GM19372 (cell line): ENCODE measurements at regions not wholly inside any gene's neighbourhood (a gene's known extent, or its start where the extent isn't known, plus 50 kb on each side); places are given as distances from the start of the nearest gene placed in this dataset.
"Not testable (repeated sequence)": the region's sequence is repeated elsewhere in the genome, so short reads cannot be mapped to it uniquely, and the experiment has no call there.

Source experiments
- ATAC-seq: cut with Tn5 transposase; IDR thresholded peaks from one replicate; pipeline ENCODE4 v1.9.1; 2021; ENCODE audit warnings: mild to moderate bottlenecking, low read depth, moderate library complexity; ENCODE audit not compliant: unreplicated experiment

DNA sequence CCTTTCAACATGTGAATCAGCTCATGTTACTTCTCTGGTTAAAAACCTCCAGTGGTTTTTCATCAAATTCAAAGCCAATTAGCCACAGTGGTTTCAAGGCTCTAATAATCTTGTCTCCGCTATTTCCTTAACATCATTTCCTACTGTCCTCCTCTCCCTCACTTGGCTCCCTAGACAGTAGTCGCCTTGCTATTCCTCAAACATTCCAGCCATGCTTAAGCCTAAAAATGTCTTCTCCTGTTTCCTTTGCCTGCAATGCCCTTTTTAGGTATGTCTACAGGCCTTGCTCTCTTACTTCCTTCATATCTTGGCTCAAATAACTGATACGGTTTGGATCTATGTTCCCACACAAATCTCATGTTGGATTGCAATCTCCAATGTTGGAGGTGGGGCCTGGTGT, 779.4 kb upstream of the LRRN3 start:
- no peak for ATAC-seq

DNA sequence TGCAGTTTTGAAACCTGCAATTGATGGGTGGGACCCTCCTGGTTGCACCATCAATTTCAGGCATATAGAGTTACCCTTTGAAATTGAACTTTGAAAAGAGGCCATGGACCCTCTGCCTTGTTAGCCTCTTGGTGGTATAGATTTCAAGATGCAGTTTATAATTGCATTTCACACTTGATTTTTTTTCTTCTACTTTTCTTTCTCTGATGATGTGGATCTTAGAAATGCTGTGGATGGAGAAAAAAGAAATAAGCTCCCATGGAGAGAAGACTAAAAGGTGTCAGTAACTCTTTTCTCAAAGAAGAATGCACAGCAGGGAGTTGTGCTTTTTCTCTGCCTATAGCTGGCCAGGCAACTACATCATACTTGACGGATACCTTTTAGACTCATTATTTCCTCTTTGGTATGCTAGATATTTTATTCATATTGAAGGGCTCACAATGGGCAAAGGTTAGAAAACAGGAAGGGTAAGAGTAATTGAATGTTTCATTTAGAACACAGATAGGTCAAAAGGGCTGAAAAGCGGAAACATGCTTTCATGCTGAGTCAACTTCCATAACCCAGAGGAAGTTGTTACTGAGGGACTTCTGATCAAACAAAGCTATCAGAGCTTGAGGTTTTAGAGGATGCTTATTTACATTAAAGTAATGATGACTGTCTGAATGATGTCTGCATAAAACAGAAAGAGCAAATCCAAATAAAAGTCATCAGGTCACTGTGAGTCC, 773.2 kb upstream of the LRRN3 start:
- no peak for ATAC-seq

DNA sequence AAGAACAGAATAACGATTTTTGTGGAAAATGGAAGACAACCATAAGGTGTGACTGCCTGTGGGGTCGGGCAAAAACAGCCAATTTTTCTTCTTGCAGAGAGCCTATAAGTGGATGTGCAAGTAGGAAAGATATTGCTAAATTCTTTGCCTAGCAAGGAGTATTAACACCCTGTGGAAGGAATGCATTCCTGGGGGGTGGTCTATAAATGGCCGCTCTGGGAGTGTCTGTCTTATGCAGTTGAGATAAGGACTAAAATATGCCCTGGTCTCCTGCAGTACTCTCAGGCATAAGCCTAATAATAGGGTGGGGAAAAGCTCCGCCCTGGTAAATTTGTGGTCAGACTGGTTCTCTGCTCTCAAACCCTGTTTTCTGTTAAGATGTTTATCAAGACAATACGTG, 770.6 kb upstream of the LRRN3 start:
- not testable (repeated sequence) for ATAC-seq

DNA sequence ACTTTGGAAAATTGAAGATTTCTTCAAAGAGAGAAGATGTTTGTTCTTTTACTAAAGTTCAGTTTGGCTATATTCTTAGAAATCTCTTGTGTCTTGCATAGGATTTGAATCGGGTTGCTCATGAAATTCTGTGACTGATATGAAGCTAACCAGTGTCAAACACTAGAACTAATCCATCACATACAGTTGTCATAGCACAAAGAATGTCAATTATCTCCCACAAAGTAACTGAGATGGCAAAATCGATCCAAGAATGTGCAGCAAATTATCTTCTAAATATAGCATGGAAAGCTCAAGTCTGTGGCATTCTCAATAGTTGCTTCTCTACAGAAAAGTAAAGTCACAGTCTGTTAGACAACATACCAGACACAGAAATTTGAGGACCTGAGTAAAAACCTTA, 768.1 kb upstream of the LRRN3 start:
- no peak for ATAC-seq

DNA sequence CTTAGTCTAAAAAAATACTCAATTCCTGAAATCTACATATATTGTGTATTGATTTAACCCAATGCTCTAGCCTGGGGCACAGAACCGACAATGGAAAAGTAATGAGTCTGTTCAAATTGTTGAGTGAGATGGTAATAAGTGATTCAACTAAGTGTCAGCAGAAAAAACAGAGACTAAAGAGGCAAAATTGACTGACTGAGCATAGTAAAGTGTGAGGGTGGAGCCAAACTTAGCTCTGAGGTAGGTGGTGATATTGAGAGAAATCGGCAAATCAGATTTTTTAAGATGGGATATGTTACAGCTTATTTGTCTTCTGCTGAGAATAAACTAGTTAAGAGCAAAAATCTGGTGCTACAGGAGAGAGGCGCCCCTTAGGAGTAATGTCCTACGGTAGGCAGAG, 764.0 kb upstream of the LRRN3 start:
- ATAC-seq: no peak

DNA sequence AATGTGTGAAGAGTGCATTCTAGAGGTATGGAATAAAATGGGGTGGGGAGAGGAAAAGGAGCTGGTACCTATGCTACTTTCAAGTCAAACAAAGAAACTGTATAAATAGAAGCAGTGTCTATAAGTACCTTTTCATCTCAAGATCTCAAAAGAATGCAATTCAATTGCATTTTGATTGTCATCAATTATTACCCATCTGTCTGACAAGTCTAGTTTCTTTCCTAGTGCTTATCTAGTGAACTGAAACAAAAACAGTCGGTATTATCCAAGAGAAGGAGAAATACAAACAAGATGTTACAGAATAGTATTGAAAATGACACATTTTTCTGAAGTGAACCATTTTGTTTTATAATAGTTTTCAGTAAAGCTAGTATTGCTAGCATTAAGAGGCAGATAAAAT, 754.5 kb upstream of the LRRN3 start:
- no peak for ATAC-seq

DNA sequence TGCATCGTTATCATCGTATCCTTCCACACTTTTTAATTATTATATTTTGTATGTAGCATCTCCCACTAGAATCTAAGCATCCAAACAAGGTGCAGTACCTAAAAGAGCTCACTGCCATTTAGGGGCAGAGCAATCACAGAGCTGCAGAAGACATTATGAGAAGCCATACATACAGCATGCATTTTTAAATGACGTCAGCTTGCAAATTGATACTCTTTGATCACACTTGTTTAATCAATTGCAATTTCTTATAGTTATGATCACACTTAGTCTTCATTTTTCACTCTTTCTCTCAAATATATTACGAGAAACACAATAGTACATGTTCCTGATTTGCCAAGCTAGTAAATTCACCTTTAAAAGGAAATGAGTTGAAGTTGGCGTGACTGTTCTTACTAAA, 753.3 kb upstream of the LRRN3 start:
- ATAC-seq: no peak

DNA sequence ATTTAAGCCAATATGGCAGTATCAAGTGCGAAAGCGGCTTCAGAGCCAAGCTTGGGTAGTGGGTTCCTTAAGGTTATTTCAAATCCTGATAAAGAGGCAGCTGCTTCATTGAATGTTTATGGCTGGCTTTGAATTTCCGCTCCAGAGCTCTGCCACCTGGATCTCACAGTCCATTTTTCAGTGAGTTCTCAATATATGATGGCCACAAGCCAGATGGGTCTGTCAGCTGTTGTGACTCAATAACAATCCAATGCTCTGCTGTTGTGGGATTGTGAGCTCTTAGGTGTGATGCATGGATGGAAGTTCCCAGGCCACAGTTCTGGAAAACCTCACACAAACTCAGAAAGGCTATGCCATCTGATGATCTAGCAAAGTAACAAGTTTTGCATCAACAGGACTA, 743.8 kb upstream of the LRRN3 start:
- no peak for ATAC-seq

DNA sequence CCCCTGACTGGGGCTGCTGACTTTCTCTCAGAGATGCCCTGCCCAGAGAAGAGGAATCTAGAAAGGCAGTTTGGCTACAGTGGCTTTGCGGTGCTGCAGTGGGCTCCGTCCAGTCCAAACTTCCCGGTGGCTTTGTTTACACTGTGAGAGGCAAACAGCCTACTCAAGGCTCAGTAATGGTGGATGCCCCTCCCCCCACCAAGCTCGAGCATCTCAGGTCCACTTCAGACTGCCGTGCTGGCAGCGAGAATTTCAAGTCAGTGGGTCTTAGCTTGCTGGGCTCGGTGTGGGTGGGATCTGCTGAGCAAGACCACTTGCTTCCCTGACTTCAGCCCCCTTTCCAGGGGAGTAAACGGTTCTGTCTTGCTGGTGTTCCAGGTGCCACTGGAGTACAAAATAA, 734.5 kb upstream of the LRRN3 start:
- no peak for ATAC-seq

DNA sequence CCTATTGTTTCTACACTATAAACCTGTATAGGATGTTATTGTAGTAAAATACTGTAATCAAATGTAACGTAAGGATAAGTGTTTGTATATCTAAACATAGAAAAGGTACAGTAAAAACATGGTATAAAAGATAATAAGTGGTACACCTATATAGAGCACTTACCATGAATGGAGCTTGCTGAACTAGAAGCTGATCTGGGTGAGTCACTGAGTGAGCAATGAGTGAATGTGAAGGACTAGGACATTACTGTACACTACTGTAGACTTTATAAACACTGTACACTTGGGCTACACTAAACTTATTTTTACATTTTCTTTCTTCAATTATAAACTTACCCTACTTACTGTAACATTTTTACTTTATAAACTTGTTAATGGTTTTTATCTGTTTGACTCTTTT, 732.9 kb upstream of the LRRN3 start:
- ATAC-seq: no peak

DNA sequence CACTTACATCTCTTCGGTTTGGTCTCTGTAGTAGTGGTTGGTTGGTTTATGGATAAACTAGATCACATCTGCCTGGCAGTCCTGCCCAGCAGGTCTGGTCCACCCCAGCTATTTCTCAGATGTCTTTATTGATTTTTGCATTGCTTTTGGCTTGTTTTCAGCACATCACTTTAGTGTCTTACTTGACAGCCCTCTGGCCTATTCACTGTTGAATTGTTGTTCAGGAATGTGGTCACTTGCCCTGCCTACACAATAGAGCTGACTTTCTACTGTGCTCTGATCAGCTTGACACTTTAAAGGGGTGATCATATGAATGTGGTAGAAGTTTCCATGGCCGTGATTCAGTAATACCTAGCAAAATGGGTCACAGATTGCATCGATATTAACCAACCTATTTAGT, 719.2 kb upstream of the LRRN3 start:
- no peak for ATAC-seq

DNA sequence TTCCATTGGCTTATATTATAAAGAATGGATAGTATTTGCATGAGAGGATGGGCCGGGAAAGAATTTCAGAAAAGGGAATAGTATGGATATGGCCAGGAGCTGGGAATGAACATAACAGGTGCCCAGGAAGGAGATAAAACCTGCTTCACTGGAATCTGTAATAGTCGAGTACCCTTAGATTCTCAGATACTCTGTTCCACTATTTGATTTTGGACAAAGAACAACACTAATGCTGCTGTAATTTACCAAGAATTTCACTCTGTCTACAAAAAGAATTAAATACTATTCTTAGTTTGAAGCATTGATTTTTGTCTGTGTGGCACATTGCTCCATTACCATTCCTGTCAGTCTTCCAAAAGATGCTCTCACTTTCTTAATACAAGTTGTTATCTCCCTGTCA, 718.2 kb upstream of the LRRN3 start:
- ATAC-seq: no peak

DNA sequence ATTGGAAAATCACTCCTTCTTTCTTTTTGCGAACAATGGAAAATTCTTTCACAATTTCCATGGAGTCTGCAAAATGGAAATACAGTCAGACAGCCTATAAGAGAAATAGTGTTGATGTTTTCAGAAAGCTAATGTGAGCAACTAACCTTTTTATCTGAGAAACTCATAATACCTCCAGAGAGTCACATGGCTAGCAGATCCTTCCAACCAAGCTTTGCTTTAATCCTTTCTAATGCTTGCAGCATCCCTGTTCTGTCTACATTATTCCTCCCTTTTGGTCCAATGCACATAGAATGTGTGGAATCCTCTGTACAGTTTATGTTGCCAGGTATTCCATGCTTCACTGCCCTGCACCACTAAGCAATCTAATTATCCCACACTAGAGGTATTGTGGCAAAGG, 717.5 kb upstream of the LRRN3 start:
- no peak for ATAC-seq

DNA sequence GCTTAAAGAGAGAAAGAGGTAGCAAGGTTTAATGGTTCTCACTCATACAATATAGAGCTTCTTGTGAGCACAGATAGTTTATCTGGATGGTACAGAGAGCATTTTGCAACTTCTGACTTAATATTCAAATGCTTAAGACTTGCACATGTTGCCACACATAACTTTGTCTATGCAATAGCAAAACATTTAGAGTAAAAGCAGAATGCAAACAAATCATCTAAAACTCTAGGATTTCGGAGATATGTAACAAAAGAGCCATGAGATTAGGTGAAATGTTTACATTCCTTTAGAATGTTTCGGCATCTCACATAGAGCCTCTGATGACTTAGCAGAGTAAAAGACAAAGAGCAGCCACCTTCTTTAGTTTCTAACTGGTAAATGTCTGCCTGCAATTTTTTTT, 717.1 kb upstream of the LRRN3 start:
- ATAC-seq: no peak

DNA sequence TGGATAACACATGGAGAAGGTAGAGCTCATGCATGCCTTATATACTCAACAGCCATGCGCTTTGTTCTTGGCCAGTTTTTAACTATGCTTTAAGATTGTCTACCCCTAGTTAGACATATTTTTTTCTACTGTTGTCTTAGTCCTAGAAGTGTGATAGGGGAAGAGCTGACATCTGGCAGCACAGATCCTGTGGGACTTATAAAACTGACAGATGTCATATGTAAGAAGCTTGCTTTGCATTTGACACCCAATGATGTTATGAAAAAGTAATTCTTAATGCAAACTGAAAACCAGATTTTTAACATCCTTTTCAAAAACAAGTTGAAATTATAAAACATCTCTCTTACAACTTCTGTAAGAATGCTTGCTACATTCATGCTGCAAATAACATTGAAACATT, 715.9 kb upstream of the LRRN3 start:
- no peak for ATAC-seq

DNA sequence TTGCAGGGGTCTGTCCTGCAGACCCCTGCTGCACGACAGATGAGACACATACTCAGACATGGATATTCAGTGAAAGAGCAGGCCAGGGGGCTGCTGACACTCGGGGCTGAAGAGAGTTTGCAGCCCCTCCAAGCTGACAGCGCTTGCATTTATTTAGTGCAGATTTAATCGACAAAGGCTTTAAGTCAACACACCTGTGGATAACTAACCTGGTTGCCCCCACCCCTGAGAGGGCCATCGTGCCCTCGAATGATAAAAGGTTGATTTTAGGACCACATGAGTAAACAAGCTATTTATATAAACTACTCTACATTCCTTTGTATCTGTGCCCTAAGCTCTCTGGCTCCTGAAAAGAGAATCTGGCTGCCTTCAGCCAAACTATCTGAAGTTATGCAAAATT, 708.2 kb upstream of the LRRN3 start:
- no peak for ATAC-seq

DNA sequence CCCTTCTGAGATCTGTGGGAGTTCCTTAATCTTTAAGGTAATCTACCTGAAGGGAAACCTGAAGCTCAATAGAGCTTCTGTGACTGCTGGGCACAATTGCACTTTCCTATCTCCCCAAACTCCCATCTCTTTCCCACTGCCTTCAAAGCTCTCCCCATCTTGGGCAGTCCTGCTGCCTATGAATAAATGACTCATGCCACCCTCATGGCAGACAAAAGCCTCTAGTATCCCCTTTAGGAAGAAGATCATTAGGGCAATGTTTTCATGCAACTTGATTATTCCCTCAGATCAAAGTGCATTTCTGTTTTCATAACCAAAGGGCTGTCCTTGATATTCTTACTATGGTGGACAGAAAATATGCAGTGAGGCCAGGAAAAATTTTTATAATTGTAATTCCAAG, 704.9 kb upstream of the LRRN3 start:
- ATAC-seq: no peak

DNA sequence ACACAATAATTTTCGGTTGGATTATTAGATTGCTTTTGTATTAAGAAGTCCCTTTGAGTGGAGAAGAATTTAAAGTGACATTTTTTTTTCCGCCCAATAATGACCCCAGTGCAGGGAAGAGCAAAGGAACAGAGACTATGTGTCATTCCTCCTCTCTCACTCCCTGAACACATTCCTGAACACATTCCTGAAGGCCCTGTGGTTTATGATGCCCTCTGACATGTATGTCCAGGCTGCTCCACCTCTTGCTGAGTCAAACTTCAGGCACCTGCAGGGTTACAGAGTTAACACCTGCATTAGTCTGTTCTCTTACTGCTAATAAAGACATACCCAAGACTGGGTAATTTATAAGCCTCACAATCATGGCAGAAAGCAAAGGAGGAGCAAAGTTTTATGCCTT, 704.0 kb upstream of the LRRN3 start:
- ATAC-seq: no peak

DNA sequence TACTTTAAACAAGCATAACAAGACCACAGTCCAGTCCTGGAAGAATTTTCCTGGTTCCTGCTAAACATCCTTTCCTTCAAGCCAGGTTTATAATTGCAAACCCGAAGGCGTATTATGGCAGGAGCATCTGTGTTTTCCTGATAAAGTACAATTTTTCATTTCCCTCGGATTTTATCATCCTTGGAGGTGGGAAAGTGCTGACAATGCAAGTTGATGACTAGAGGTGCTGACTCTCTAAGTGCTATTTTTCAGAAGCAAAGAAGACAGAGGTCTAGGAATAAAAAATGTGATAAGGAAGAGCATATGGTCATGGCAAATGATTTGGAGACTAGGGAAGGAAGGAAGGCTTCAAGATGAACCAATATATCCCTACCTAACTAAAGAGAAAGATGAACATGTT, 703.2 kb upstream of the LRRN3 start:
- ATAC-seq: no peak

DNA sequence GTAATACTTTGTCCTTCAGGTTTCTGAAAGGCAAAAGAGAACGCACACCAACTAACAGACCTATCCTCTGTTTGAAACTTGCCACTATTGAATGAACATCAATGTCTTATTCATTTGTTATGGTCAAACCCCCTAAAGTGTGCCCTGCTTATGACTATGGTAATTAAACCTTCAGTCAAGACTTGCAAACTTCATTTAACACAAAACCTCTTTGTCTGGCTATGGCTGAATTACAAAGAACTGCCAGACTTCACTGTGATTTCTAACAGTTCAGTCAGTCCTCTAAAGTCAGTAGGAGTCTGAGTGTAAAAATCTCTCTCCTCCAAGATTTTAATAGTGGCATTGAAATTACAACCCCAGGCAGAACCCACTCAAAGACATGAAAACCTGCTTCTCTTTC, 702.5 kb upstream of the LRRN3 start:
- ATAC-seq: no peak

DNA sequence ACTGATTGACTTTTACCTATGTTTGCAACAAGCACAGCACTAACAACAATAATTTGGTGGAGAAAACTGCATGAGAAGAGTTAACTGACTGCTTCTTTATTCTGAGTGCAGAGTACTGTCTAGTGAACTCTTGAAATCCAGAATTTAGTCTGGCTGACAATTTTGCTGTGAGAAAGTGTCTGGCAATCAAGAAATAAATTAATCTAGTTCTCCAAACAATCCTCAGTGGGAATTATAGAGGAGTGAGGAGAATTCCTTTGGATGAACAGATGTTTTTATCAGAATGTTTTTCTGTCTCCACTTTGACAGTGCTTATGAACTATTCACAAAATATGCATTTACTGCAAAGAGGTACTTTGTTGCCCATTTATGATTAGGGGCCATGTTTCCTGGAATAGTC, 694.9 kb upstream of the LRRN3 start:
- no peak for ATAC-seq

DNA sequence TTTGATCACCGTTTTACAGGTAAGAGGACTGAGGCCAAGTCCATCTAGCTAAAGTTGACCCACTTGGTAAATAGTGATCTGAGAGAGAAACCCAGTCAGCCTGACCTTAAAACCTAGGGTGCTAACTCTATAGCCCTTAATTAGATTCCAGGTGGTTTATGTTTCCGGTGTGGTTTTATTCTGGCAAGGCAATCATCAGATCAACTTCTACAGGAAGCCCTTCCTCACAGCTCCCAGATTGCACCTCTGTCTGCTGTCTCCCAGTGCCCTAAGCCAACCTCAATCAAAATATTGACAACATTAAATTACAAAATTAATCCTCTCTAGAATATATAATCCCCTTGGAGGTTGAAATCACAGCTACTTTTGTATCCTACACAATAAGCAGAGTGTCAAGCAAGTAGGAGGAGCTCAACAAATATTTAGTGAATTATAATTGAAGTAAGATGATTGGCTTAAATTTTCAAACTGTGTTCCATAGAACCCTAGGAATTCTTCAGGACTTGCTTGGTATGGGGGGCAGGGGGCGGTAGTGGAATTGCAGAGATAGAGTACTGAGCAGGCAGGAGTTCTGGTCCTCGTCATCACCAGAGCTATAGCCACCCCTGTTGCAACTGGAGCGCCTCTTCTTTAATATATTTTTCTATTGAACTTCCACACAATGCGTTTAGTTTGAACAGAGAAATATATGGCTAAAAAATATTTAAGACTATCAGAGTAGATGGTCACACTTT, 692.8 kb upstream of the LRRN3 start:
- ATAC-seq: no peak
